Ishikawa (cell line): ENCODE measurements at regions not wholly inside any gene's neighbourhood (a gene's known extent, or its start where the extent isn't known, plus 50 kb on each side); places are given as distances from the start of the nearest gene placed in this dataset.

Experiments
- CEBPB ChIP-seq: IDR thresholded peaks from 2 replicates; pipeline ENCODE4 v1.6.1; 2012
- CREB1 ChIP-seq: IDR thresholded peaks from 2 replicates; pipeline ENCODE4 v1.6.1; 2012; ENCODE audit warnings: low read depth
- EGR1 ChIP-seq: IDR thresholded peaks from 2 replicates; pipeline ENCODE4 v1.6.1; 2012
- EP300 ChIP-seq: IDR thresholded peaks from 2 replicates; pipeline ENCODE4 v1.6.1; 2012; ENCODE audit warnings: borderline replicate concordance
- FOXM1 ChIP-seq: IDR thresholded peaks from 2 replicates; pipeline ENCODE4 v1.6.1; 2012; ENCODE audit warnings: low read depth, borderline replicate concordance
- MAX ChIP-seq: IDR thresholded peaks from 2 replicates; pipeline ENCODE4 v1.6.1; 2012
- NFIC ChIP-seq: IDR thresholded peaks from 2 replicates; pipeline ENCODE4 v1.6.1; 2012
- RAD21 ChIP-seq: IDR thresholded peaks from 2 replicates; pipeline ENCODE4 v1.6.1; 2012; ENCODE audit warnings: low read depth
- REST ChIP-seq: IDR thresholded peaks from 2 replicates; pipeline ENCODE4 v1.6.1; 2012; ENCODE audit warnings: low read depth, mild to moderate bottlenecking
- TAF1 ChIP-seq: IDR thresholded peaks from 2 replicates; pipeline ENCODE4 v1.6.1; 2012; ENCODE audit warnings: low read depth, mild to moderate bottlenecking
- TCF12 ChIP-seq: IDR thresholded peaks from 2 replicates; pipeline ENCODE4 v1.6.1; 2012; ENCODE audit warnings: low read depth
- TEAD4 ChIP-seq: IDR thresholded peaks from 2 replicates; pipeline ENCODE4 v1.6.1; 2012
- USF1 ChIP-seq: IDR thresholded peaks from 2 replicates; pipeline ENCODE4 v1.6.1; 2012
- YY1 ChIP-seq: IDR thresholded peaks from 2 replicates; pipeline ENCODE4 v1.6.1; 2012; ENCODE audit warnings: low read depth
- ZBTB7A ChIP-seq: IDR thresholded peaks from 2 replicates; pipeline ENCODE4 v1.6.1; 2012; ENCODE audit warnings: low read depth

GRCh38 chr11:119952441-119952840 is 185.5 kb downstream of the TRIM29 start:
- TF ChIP-seq CEBPB: no peak
- no peak for TF ChIP-seq FOXM1
- no peak for TF ChIP-seq REST
- TF ChIP-seq YY1: no peak

GRCh38 chr11:119943298-119943655 is 194.6 kb downstream of the TRIM29 start:
- TF ChIP-seq CEBPB: no peak
- no peak for TF ChIP-seq NFIC
- no peak for TF ChIP-seq CREB1
- no peak for TF ChIP-seq EP300
- TF ChIP-seq REST: no peak

- TF ChIP-seq USF1: no peak
- TF ChIP-seq EGR1: no peak
- TF ChIP-seq CREB1: no peak
- TF ChIP-seq TEAD4: no peak
- no peak for TF ChIP-seq NFIC
- TF ChIP-seq YY1: no peak
- no peak for TF ChIP-seq TAF1
- no peak for TF ChIP-seq REST
- no peak for TF ChIP-seq RAD21
Measured at GRCh38 chr11:119942583-119943297, 195.2 kb downstream of the TRIM29 start.

- TF ChIP-seq ZBTB7A (no peak), USF1 (no peak), TEAD4 (no peak), RAD21 (no peak), NFIC (no peak)
Measured at GRCh38 chr11:119941636-119942411, 196.1 kb downstream of the TRIM29 start.

- TF ChIP-seq EP300: no peak
- TF ChIP-seq FOXM1: no peak
- no peak for TF ChIP-seq YY1
Measured at GRCh38 chr11:119941171-119941570, 196.7 kb downstream of the TRIM29 start.

GRCh38 chr11:119940401-119940976 is 197.4 kb downstream of the TRIM29 start:
- TF ChIP-seq EP300 (no peak), FOXM1 (no peak), TAF1 (no peak), CREB1 (no peak), TCF12 (no peak), MAX (no peak), NFIC (no peak)
